GM23338 (cell line): ENCODE measurements at regions not wholly inside any gene's neighbourhood (a gene's known extent, or its start where the extent isn't known, plus 50 kb on each side); places are given as distances from the start of the nearest gene placed in this dataset.

ENCODE experiments used
- ATAC-seq: fragments of 200-7000 bp; cut with Tn5 transposase; 3 replicates; pipeline ENCODE4 v1.9.1; 2020
- DNase-seq: peaks from one replicate; pipeline ENCODE4 v3.0.0-alpha.2; 2015; ENCODE audit warnings: low spot score
- H2AFZ ChIP-seq: fragments of 200-600 bp; sonication (generic); 2 replicates; pipeline ENCODE4 v1.8.0; 2016; ENCODE audit warnings: antibody characterized with exemption, mild to moderate bottlenecking, moderate library complexity
- H3F3A ChIP-seq: fragments of 200-600 bp; sonication (generic); replicated peaks from 2 replicates; pipeline ENCODE4 v1.8.0; 2017; ENCODE audit warnings: antibody characterized with exemption, mixed run types, low read depth
- H3K27ac ChIP-seq: fragments of 200-600 bp; sonication (generic); 2 replicates; pipeline ENCODE4 v1.6.1; 2016; ENCODE audit warnings: low read depth
- H3K27me3 ChIP-seq: fragments of 200-600 bp; sonication (generic); 2 replicates; pipeline ENCODE4 v1.8.0; 2016; ENCODE audit warnings: mild to moderate bottlenecking, mixed run types, moderate library complexity; ENCODE audit not compliant: insufficient read depth
- H3K36me3 ChIP-seq: fragments of 200-600 bp; sonication (generic); 2 replicates; pipeline ENCODE4 v1.8.0; 2016; ENCODE audit warnings: mild to moderate bottlenecking; ENCODE audit not compliant: insufficient read depth
- H3K4me1 ChIP-seq: fragments of 200-600 bp; sonication (generic); 2 replicates; pipeline ENCODE4 v1.8.0; 2016; ENCODE audit warnings: mild to moderate bottlenecking, moderate library complexity; ENCODE audit not compliant: insufficient read depth
- H3K4me2 ChIP-seq: fragments of 200-600 bp; sonication (generic); 2 replicates; pipeline ENCODE4 v1.7.1; 2017; ENCODE audit warnings: mixed run types
- H3K4me3 ChIP-seq: fragments of 200-600 bp; sonication (generic); 2 replicates; pipeline ENCODE4 v1.6.1; 2016; ENCODE audit warnings: mixed run types
- H3K79me2 ChIP-seq: fragments of 200-600 bp; sonication (generic); replicated peaks from 2 replicates; pipeline ENCODE4 v1.8.0; 2017; ENCODE audit warnings: mild to moderate bottlenecking; ENCODE audit not compliant: insufficient read depth
- H3K9me2 ChIP-seq: fragments of 200-600 bp; sonication (generic); 2 replicates; pipeline ENCODE4 v1.8.0; 2017; ENCODE audit not compliant: insufficient read depth
- H4K20me1 ChIP-seq: fragments of 200-600 bp; sonication (generic); replicated peaks from 2 replicates; pipeline ENCODE4 v1.8.0; 2017; ENCODE audit warnings: mild to moderate bottlenecking; ENCODE audit not compliant: insufficient read depth
- H3K27ac Mint-ChIP-seq: 2 replicates; pipeline ENCODE4 v1.8.0; 2020; ENCODE audit warnings: inconsistent platforms, mild to moderate bottlenecking, moderate library complexity, mixed read lengths
- H3K27me3 Mint-ChIP-seq: 3 replicates; pipeline ENCODE4 v1.8.0; 2022; ENCODE audit warnings: low read depth, mild to moderate bottlenecking, moderate library complexity, mixed read lengths, inconsistent platforms; ENCODE audit not compliant: insufficient read depth, poor library complexity
- H3K36me3 Mint-ChIP-seq: 3 replicates; pipeline ENCODE4 v1.8.0; 2021; ENCODE audit warnings: low read depth, mild to moderate bottlenecking, inconsistent platforms, moderate library complexity, mixed read lengths
- H3K4me1 Mint-ChIP-seq: 3 replicates; pipeline ENCODE4 v1.8.0; 2020; ENCODE audit warnings: mild to moderate bottlenecking, inconsistent platforms, mixed read lengths
- H3K4me3 Mint-ChIP-seq: 3 replicates; pipeline ENCODE4 v1.8.0; 2021; ENCODE audit warnings: moderate library complexity, mild to moderate bottlenecking, inconsistent platforms, mixed read lengths
- H3K9me3 Mint-ChIP-seq: 3 replicates; pipeline ENCODE4 v1.8.0; 2020; ENCODE audit warnings: moderate library complexity, mild to moderate bottlenecking, inconsistent platforms, mixed read lengths
- CREB1 ChIP-seq: fragments of 250-450 bp; sonication (Bioruptor Pico); IDR thresholded peaks from 2 replicates; pipeline ENCODE4 v1.5.0; 2020; ENCODE audit warnings: low read depth, mild to moderate bottlenecking, moderate library complexity
- EZH2 ChIP-seq: fragments of 200-600 bp; sonication (generic); IDR thresholded peaks from one replicate; pipeline ENCODE4 v1.8.0; 2017; ENCODE audit warnings: antibody characterized with exemption, mild to moderate bottlenecking, low read depth; ENCODE audit not compliant: unreplicated experiment
- NANOG ChIP-seq: IDR thresholded peaks from 2 replicates; pipeline ENCODE4 v1.6.1; 2016; ENCODE audit warnings: antibody characterized with exemption, borderline replicate concordance
- POLR2AphosphoS5 ChIP-seq: IDR thresholded peaks from 2 replicates; pipeline ENCODE4 v1.6.1; 2016; ENCODE audit warnings: antibody characterized with exemption, low read depth
- STAT1 ChIP-seq: IDR thresholded peaks from one replicate; pipeline ENCODE4 v1.6.1; 2016; ENCODE audit warnings: antibody characterized with exemption; ENCODE audit not compliant: unreplicated experiment
- ZNF114 ChIP-seq: fragments of 250-450 bp; sonication (Bioruptor Pico); IDR thresholded peaks from 2 replicates; pipeline ENCODE4 v1.5.0; 2020; ENCODE audit warnings: mild to moderate bottlenecking, moderate library complexity
- ZNF331 ChIP-seq: fragments of 250-450 bp; sonication (Bioruptor Pico); IDR thresholded peaks from 2 replicates; pipeline ENCODE4 v1.5.0; 2020; ENCODE audit warnings: low read depth, mild to moderate bottlenecking, moderate library complexity
- TF ChIP-seq, protein P1 (sequence below): IDR thresholded peaks from one replicate; pipeline ENCODE4 v1.6.1; 2018; ENCODE audit warnings: antibody characterized with exemption; ENCODE audit not compliant: unreplicated experiment
- TF ChIP-seq, protein P2 (sequence below): IDR thresholded peaks from 2 replicates; pipeline ENCODE4 v1.6.1; 2016; ENCODE audit warnings: antibody characterized with exemption
- TF ChIP-seq, protein P3 (sequence below): fragments of 250-450 bp; sonication (Bioruptor Pico); IDR thresholded peaks from 2 replicates; pipeline ENCODE4 v1.5.0; 2020; ENCODE audit warnings: mild to moderate bottlenecking, moderate library complexity
- TF ChIP-seq, protein P4 (sequence below), 2 experiments: fragments of 200-600 bp in 1 of 2; sonication (generic) in 1 of 2; conservative IDR thresholded peaks; 2 replicates each; pipeline versions ENCODE4 v1.5.1 to v1.6.1; 2016 to 2017; ENCODE audit warnings: antibody characterized with exemption in 2 of 2, low read depth in 2 of 2, mild to moderate bottlenecking in 2 of 2, moderate library complexity in 1 of 2

DNA sequence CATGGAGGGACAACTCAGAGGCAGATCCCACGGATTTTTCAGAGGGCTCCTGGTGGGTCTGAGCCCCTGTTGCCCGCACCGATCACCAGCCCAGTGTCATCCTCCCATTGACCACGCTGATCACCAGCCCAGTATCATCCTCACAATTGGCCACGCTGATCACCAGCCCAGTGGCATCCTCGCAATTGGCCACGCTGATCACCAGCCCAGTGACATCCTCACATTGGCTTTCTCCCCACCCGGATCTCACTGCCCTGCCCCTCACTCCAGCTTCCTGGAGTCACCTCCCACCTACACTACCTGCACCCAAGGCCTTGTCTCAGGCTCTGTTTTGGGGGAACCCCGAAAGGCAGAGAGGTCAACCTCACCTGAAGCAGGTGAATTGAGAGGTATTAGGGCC, 358.2 kb upstream of the TNRC6C start:
- no peaks in the 10 kb centered on the region for H3K36me3 ChIP-seq
- no peaks in the 10 kb centered on the region for H3K27me3 ChIP-seq
- H3K27me3 Mint-ChIP-seq: no peaks in the 10 kb centered on the region
- H3K9me3 Mint-ChIP-seq: no peaks in the 10 kb centered on the region
- H3K4me3 Mint-ChIP-seq: no peak overlapping the region
- H2AFZ ChIP-seq: no peak overlapping the region
- H3K4me3 ChIP-seq: no peak overlapping the region
- H3F3A ChIP-seq: no peaks in the 10 kb centered on the region
- H3K4me1 Mint-ChIP-seq: peaks cover 6% of the 10 kb centered on the region
- no peaks in the 10 kb centered on the region for H4K20me1 ChIP-seq
- no peaks in the 10 kb centered on the region for H3K79me2 ChIP-seq
- no peaks in the 10 kb centered on the region for H3K36me3 Mint-ChIP-seq
- H3K27ac ChIP-seq: no peak overlapping the region
- no peaks in the 10 kb centered on the region for H3K9me2 ChIP-seq
- ATAC-seq: no peak
- H3K27ac Mint-ChIP-seq: no peak overlapping the region
- H3K4me2 ChIP-seq: no peak overlapping the region
- H3K4me1 ChIP-seq: no peaks in the 10 kb centered on the region
- no peak for DNase-seq
- TF ChIP-seq POLR2AphosphoS5: no peak
- TF ChIP-seq CREB1 (CRISPR knock-in tag): no peak
- TF ChIP-seq, protein P1, sequence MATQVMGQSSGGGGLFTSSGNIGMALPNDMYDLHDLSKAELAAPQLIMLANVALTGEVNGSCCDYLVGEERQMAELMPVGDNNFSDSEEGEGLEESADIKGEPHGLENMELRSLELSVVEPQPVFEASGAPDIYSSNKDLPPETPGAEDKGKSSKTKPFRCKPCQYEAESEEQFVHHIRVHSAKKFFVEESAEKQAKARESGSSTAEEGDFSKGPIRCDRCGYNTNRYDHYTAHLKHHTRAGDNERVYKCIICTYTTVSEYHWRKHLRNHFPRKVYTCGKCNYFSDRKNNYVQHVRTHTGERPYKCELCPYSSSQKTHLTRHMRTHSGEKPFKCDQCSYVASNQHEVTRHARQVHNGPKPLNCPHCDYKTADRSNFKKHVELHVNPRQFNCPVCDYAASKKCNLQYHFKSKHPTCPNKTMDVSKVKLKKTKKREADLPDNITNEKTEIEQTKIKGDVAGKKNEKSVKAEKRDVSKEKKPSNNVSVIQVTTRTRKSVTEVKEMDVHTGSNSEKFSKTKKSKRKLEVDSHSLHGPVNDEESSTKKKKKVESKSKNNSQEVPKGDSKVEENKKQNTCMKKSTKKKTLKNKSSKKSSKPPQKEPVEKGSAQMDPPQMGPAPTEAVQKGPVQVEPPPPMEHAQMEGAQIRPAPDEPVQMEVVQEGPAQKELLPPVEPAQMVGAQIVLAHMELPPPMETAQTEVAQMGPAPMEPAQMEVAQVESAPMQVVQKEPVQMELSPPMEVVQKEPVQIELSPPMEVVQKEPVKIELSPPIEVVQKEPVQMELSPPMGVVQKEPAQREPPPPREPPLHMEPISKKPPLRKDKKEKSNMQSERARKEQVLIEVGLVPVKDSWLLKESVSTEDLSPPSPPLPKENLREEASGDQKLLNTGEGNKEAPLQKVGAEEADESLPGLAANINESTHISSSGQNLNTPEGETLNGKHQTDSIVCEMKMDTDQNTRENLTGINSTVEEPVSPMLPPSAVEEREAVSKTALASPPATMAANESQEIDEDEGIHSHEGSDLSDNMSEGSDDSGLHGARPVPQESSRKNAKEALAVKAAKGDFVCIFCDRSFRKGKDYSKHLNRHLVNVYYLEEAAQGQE: no peak
- no peak for TF ChIP-seq NANOG
- TF ChIP-seq STAT1: no peak
- no peak for TF ChIP-seq EZH2
- TF ChIP-seq, protein P2, sequence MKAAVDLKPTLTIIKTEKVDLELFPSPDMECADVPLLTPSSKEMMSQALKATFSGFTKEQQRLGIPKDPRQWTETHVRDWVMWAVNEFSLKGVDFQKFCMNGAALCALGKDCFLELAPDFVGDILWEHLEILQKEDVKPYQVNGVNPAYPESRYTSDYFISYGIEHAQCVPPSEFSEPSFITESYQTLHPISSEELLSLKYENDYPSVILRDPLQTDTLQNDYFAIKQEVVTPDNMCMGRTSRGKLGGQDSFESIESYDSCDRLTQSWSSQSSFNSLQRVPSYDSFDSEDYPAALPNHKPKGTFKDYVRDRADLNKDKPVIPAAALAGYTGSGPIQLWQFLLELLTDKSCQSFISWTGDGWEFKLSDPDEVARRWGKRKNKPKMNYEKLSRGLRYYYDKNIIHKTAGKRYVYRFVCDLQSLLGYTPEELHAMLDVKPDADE: no peak
- TF ChIP-seq, protein P3, sequence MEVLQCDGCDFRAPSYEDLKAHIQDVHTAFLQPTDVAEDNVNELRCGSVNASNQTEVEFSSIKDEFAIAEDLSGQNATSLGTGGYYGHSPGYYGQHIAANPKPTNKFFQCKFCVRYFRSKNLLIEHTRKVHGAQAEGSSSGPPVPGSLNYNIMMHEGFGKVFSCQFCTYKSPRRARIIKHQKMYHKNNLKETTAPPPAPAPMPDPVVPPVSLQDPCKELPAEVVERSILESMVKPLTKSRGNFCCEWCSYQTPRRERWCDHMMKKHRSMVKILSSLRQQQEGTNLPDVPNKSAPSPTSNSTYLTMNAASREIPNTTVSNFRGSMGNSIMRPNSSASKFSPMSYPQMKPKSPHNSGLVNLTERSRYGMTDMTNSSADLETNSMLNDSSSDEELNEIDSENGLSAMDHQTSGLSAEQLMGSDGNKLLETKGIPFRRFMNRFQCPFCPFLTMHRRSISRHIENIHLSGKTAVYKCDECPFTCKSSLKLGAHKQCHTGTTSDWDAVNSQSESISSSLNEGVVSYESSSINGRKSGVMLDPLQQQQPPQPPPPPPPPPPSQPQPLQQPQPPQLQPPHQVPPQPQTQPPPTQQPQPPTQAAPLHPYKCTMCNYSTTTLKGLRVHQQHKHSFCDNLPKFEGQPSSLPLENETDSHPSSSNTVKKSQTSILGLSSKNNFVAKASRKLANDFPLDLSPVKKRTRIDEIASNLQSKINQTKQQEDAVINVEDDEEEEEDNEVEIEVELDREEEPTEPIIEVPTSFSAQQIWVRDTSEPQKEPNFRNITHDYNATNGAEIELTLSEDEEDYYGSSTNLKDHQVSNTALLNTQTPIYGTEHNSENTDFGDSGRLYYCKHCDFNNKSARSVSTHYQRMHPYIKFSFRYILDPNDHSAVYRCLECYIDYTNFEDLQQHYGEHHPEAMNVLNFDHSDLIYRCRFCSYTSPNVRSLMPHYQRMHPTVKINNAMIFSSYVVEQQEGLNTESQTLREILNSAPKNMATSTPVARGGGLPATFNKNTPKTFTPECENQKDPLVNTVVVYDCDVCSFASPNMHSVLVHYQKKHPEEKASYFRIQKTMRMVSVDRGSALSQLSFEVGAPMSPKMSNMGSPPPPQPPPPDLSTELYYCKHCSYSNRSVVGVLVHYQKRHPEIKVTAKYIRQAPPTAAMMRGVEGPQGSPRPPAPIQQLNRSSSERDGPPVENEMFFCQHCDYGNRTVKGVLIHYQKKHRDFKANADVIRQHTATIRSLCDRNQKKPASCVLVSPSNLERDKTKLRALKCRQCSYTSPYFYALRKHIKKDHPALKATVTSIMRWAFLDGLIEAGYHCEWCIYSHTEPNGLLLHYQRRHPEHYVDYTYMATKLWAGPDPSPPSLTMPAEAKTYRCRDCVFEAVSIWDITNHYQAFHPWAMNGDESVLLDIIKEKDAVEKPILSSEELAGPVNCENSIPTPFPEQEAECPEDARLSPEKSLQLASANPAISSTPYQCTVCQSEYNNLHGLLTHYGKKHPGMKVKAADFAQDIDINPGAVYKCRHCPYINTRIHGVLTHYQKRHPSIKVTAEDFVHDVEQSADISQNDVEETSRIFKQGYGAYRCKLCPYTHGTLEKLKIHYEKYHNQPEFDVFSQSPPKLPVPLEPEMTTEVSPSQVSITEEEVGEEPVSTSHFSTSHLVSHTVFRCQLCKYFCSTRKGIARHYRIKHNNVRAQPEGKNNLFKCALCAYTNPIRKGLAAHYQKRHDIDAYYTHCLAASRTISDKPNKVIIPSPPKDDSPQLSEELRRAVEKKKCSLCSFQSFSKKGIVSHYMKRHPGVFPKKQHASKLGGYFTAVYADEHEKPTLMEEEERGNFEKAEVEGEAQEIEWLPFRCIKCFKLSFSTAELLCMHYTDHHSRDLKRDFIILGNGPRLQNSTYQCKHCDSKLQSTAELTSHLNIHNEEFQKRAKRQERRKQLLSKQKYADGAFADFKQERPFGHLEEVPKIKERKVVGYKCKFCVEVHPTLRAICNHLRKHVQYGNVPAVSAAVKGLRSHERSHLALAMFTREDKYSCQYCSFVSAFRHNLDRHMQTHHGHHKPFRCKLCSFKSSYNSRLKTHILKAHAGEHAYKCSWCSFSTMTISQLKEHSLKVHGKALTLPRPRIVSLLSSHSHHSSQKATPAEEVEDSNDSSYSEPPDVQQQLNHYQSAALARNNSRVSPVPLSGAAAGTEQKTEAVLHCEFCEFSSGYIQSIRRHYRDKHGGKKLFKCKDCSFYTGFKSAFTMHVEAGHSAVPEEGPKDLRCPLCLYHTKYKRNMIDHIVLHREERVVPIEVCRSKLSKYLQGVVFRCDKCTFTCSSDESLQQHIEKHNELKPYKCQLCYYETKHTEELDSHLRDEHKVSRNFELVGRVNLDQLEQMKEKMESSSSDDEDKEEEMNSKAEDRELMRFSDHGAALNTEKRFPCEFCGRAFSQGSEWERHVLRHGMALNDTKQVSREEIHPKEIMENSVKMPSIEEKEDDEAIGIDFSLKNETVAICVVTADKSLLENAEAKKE (CRISPR knock-in tag): no peak
- TF ChIP-seq ZNF331 (CRISPR knock-in tag): no peak
- TF ChIP-seq, protein P4, sequence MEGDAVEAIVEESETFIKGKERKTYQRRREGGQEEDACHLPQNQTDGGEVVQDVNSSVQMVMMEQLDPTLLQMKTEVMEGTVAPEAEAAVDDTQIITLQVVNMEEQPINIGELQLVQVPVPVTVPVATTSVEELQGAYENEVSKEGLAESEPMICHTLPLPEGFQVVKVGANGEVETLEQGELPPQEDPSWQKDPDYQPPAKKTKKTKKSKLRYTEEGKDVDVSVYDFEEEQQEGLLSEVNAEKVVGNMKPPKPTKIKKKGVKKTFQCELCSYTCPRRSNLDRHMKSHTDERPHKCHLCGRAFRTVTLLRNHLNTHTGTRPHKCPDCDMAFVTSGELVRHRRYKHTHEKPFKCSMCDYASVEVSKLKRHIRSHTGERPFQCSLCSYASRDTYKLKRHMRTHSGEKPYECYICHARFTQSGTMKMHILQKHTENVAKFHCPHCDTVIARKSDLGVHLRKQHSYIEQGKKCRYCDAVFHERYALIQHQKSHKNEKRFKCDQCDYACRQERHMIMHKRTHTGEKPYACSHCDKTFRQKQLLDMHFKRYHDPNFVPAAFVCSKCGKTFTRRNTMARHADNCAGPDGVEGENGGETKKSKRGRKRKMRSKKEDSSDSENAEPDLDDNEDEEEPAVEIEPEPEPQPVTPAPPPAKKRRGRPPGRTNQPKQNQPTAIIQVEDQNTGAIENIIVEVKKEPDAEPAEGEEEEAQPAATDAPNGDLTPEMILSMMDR (conservative IDR thresholded peaks at IDR 0.05; ENCODE audit: low read depth in 2 of 2): no peak
- TF ChIP-seq ZNF114 (CRISPR knock-in tag): no peak
